Small intestine (tissue), 7 donors: ENCODE measurements at regions not wholly inside any gene's neighbourhood (a gene's known extent, or its start where the extent isn't known, plus 50 kb on each side); places are given as distances from the start of the nearest gene placed in this dataset.

ENCODE experiments used
- DNase-seq, 2 donors: peaks; one replicate each; pipeline versions ENCODE4 v3.0.0 to v3.0.0-alpha.2; 2013
- FAIRE-seq: peaks from 2 replicates; lab custom pipeline; 2012; peaks lifted over from hg19 to GRCh38; lab: Jason Lieb, UNC
- H3K27ac ChIP-seq, 3 donors: one replicate each; pipeline ENCODE4 v1.5.1; 2013; ENCODE audit warnings: low read length in 2 of 3, mild to moderate bottlenecking in 2 of 3, control low read depth in 1 of 3, inconsistent platforms in 1 of 3, low read depth in 1 of 3, moderate library complexity in 1 of 3
- H3K27me3 ChIP-seq, 3 donors: one replicate each; pipeline ENCODE4 v1.6.1; 2013; ENCODE audit warnings: low read length in 3 of 3, inconsistent platforms in 1 of 3; ENCODE audit not compliant: control insufficient read depth in 3 of 3, insufficient read depth in 3 of 3
- H3K36me3 ChIP-seq, 3 donors: one replicate each; pipeline ENCODE4 v1.6.1; 2013; ENCODE audit warnings: low read length in 3 of 3, inconsistent platforms in 1 of 3, low read depth in 1 of 3, mild to moderate bottlenecking in 1 of 3, moderate library complexity in 1 of 3; ENCODE audit not compliant: control insufficient read depth in 3 of 3, insufficient read depth in 2 of 3
- H3K4me1 ChIP-seq, 3 donors: one replicate each; pipeline ENCODE4 v1.6.1; 2013; ENCODE audit warnings: low read length in 2 of 3, inconsistent platforms in 1 of 3, low read depth in 1 of 3, mild to moderate bottlenecking in 1 of 3, moderate library complexity in 1 of 3; ENCODE audit not compliant: control insufficient read depth in 3 of 3, insufficient read depth in 2 of 3
- H3K4me3 ChIP-seq, 3 donors: one replicate each; pipeline ENCODE4 v1.5.1; 2013; ENCODE audit warnings: low read length in 3 of 3, control low read depth in 1 of 3, inconsistent platforms in 1 of 3, low read depth in 1 of 3, mild to moderate bottlenecking in 1 of 3, moderate library complexity in 1 of 3
- H3K9me3 ChIP-seq, 2 donors: one replicate each; pipeline ENCODE4 v1.6.1; 2013; ENCODE audit warnings: low read depth in 1 of 2, low read length in 1 of 2; ENCODE audit not compliant: control insufficient read depth in 2 of 2, insufficient read depth in 1 of 2
- WGBS, 3 donors: extraction: QIAGEN DNeasy Blood & Tissue Kit; methylation state at CpG; one replicate each; pipeline ENCODE4 v1.1.7; 2013; 5-methylcytosine and 5-hydroxymethylcytosine counted together
- donor health status: healthy with polysubstance abuse.
- donor health status: control.
- donor health status: control.
- donor health status: Bipolar disorder and iron deficiency.
- donor health status: healthy.

DNA sequence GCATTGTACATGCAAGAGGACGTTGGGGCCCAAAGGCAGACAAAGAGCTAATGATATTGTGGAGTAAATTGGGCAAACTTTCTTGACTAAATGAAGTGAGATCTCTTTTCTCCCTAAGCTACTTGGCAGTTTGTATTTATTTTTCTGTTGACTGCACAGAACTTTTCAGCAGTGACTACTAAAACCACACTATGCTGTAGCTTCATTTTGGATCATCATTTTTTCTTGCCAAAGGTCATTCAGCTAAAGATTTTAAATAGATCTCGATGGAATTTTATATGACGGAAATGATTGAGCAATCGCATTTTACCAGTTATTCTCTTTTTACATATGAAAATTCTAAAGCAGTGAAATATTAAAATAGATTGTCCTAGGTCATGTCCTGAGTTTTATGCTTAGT, 286.1 kb upstream of the ACTBL2 start:
- no peak for FAIRE-seq
- Histone ChIP-seq H3K27ac (no peak overlapping the region), H3K36me3 (no peaks in the 10 kb centered on the region), H3K4me3 (no peak overlapping the region), H3K27me3 (no peaks in the 10 kb centered on the region), H3K4me1 (no peaks in the 10 kb centered on the region), H3K9me3 (no peaks in the 10 kb centered on the region)
- no peak for DNase-seq
- WGBS, 3 donors: 84 to 88% (median 85%) methylated on average over 4 of the region's 4 CpGs

DNA sequence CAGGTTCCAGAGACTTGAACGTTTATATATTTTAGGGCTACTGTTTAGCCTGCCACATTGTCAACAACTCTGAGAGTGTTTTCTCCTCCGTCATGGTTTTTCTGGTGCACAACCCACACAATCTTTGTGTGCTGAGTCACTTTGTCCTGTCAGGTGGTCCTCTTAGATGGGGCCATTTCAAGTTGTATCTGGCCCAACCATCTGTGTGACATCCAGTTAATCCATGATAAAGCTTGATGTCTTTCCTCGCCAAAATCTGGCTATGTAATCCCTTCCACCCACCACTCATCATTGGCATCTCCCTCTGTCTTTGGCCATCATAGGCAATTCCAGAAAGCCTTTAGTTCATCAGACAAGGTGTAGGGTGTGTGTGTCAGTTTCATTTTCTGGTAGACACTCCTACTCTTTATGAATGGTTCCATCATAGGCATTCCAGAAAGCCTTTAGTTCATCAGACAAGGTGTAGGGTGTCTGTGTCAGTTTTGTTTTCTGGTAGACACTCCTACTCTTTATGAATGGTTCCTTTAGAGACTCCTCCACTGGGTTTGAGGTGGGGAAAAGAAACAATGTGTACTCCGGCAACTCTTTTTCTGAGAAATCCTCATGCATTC, 282.0 kb upstream of the ACTBL2 start:
- no peak overlapping the region for H3K27ac ChIP-seq
- H3K9me3 ChIP-seq: peaks cover 0 to 5% of the 10 kb centered on the region in 2 donors
- DNase-seq (no peak), FAIRE-seq (no peak)
- no peaks in the 10 kb centered on the region for H3K36me3 ChIP-seq
- no peaks in the 10 kb centered on the region for H3K4me1 ChIP-seq
- H3K27me3 ChIP-seq: no peaks in the 10 kb centered on the region
- 62 to 84% (median 75%) methylated on average over 4 of the region's 4 CpGs for WGBS, 3 donors
- H3K4me3 ChIP-seq: no peak overlapping the region

DNA sequence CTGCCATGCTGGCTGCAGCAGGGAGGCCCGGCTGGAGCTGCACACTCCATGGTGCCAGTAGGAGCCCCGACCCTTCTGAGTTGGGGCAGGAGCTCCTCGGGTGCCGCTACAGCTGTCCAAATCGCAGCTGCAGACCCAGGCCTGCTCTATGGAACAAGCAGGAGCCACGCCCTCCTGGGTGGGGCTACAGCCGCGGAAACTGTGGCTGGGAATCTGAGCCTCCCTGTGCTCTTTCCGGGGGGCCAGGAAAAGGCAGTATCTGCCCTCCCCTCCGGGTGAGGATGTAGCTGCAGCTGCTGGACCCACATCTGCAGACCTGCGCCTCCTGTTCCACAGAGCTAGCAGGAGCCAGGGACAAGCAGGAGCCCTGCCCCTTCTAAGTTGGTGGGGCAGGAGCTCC, 278.9 kb upstream of the ACTBL2 start:
- FAIRE-seq (no peak), DNase-seq (no peak)
- no peak overlapping the region for H3K4me3 ChIP-seq
- no peaks in the 10 kb centered on the region for H3K36me3 ChIP-seq
- 78 to 88% (median 80%) methylated on average over 11 of the region's 11 CpGs for WGBS, 3 donors
- H3K4me1 ChIP-seq: no peaks in the 10 kb centered on the region
- no peak overlapping the region for H3K27ac ChIP-seq
- H3K9me3 ChIP-seq: peaks cover 0 to 5% of the 10 kb centered on the region in 2 donors
- H3K27me3 ChIP-seq: no peaks in the 10 kb centered on the region

DNA sequence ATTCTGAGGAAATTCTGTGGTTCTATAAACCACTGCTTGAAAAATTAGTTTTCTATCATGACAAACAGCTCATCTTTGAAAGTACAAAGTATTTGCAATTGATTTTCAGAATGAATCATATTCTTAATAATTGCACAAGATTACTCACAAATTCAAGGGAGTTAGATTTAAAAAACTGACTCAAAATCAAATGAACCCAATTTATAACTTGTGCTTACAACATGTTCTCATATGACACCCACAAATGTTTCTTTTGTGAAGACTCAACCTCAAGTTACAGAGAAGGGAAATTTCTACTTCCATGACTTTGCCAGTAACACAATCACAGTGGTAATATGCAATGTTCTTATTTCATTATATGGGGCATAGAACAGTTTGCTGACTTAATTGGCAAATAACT, 272.0 kb upstream of the ACTBL2 start:
- H3K4me1 ChIP-seq: no peaks in the 10 kb centered on the region
- H3K9me3 ChIP-seq: no peaks in the 10 kb centered on the region
- FAIRE-seq: no peak
- no peaks in the 10 kb centered on the region for H3K36me3 ChIP-seq
- DNase-seq: no peak
- no peaks in the 10 kb centered on the region for H3K27me3 ChIP-seq
- H3K4me3 ChIP-seq: no peak overlapping the region
- H3K27ac ChIP-seq: no peak overlapping the region

DNA sequence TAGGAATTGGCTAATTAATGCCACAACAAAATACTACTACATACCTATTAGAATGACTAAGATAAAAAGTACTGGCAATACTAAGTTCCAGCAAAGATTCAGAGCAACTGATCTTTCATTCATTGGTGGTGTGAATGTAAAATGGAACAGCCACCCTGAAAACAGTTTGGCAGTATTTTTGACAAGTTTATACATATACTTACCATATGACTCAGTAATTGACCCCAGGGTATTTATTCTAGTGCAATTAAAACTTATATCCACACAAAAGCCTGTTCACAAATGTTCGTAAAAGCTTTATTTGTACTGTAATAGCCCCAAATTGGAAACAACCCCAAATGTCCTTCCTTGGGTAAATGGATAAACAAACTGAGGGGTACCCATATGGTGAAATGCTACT, 270.8 kb upstream of the ACTBL2 start:
- FAIRE-seq (no peak), DNase-seq (no peak)
- Histone ChIP-seq H3K27me3 (no peaks in the 10 kb centered on the region), H3K27ac (no peak overlapping the region), H3K4me3 (no peak overlapping the region), H3K36me3 (no peaks in the 10 kb centered on the region), H3K4me1 (no peaks in the 10 kb centered on the region), H3K9me3 (no peaks in the 10 kb centered on the region)
- WGBS, 3 donors: 68 to 73% (median 69%) methylated on average over 1 of the region's 1 CpG

DNA sequence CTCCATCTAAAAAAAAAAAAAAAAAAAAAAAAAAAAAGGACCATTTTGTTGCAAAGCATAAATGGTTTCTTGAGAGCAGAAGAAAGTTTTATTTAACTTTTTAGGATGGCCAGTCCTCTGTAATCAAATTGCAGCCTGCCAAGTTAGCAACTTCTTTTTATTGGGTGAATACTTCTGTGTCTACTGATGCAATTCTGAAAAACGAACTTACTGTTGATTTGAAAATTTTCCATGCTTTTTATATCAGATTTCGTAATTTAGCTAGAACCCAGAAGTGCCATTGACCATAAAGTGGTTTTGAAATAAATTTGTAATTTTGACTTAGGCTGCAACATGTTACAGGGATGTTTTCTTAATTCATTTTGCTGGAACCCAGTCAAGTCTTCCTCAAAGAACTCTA, 269.1 kb upstream of the ACTBL2 start:
- H3K4me3 ChIP-seq: no peak overlapping the region
- H3K27me3 ChIP-seq: no peaks in the 10 kb centered on the region
- no peaks in the 10 kb centered on the region for H3K4me1 ChIP-seq
- no peaks in the 10 kb centered on the region for H3K9me3 ChIP-seq
- DNase-seq: no peak
- 22 to 43% (median 24%) methylated on average over 2 of the region's 2 CpGs for WGBS, 3 donors
- no peaks in the 10 kb centered on the region for H3K36me3 ChIP-seq
- H3K27ac ChIP-seq: no peak overlapping the region
- no peak for FAIRE-seq

DNA sequence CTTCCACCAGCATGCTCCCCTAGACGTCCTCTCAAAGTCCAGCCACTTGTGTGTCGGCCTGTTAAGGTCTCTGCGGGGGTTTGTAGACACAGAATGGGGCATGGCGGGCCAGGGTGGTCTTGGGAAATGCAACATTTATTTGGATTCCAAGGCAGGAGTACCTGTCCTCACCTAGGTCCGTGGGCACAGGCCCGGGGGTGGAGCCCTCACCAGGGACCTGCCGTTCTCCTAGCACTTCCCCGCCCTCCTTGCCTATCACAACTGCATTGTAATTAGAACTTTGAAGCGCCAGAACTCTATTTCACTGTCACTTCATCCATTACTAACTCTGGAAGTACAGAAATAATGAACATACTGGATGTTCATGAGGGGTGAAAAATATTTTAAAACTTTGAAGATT, 268.3 kb upstream of the ACTBL2 start:
- no peak for DNase-seq
- no peaks in the 10 kb centered on the region for H3K27me3 ChIP-seq
- no peaks in the 10 kb centered on the region for H3K36me3 ChIP-seq
- no peaks in the 10 kb centered on the region for H3K9me3 ChIP-seq
- no peak for FAIRE-seq
- no peak overlapping the region for H3K4me3 ChIP-seq
- no peak overlapping the region for H3K27ac ChIP-seq
- no peaks in the 10 kb centered on the region for H3K4me1 ChIP-seq
- WGBS, 3 donors: 78 to 86% (median 83%) methylated on average over 9 of the region's 9 CpGs

DNA sequence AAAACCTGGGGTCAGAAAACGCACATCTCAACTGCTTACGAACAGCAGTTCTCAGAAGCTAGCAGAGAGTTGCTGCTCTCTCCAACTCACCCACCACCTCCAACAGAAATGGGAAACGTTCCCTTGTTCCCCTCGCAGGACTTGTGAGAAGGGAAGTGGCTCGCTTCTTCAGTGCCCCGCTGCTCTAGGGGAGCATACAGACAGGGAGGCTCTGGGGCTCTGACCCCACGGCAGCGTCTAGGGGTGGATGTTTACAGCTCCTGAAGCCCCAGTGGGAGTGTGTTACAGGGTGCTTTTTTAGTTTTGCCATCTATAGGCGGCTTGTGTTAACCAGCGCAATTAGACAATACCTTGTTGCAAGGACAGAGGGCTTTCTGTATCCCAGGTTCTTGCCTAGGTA, 267.7 kb upstream of the ACTBL2 start:
- no peak overlapping the region for H3K4me3 ChIP-seq
- WGBS, 3 donors: 86 to 92% (median 90%) methylated on average over 10 of the region's 10 CpGs
- no peak for DNase-seq
- no peaks in the 10 kb centered on the region for H3K9me3 ChIP-seq
- no peaks in the 10 kb centered on the region for H3K36me3 ChIP-seq
- no peaks in the 10 kb centered on the region for H3K27me3 ChIP-seq
- no peaks in the 10 kb centered on the region for H3K4me1 ChIP-seq
- no peak overlapping the region for H3K27ac ChIP-seq
- no peak for FAIRE-seq

DNA sequence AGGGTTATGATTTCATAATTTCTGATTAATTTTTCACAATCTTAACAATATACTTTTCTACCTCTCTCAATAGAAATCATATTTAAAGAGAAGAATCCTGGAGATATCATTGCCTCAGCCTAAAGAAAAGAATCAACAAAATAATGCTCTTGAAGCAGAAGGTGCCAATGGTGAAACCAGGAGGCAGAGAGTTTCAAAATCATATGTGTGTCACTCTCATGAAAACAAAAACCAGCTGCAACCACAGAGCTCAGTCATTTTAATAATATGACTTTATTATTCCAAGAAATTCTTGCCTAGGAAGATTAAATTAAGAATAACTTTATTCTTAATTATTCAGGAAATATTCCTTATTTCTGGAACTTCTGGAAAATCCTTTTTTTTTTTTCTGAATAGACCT, 266.8 kb upstream of the ACTBL2 start:
- no peak for FAIRE-seq
- H3K27ac ChIP-seq: no peak overlapping the region
- H3K36me3 ChIP-seq: no peaks in the 10 kb centered on the region
- no peak for DNase-seq
- H3K4me1 ChIP-seq: no peaks in the 10 kb centered on the region
- H3K9me3 ChIP-seq: no peaks in the 10 kb centered on the region
- H3K27me3 ChIP-seq: no peaks in the 10 kb centered on the region
- H3K4me3 ChIP-seq: no peak overlapping the region
